ENCODE measurements at regions not wholly inside any gene's neighbourhood (a gene's known extent, or its start where the extent isn't known, plus 50 kb on each side); places are given as distances from the start of the nearest gene placed in this dataset.
"Not testable (repeated sequence)": the region's sequence is repeated elsewhere in the genome, so short reads cannot be mapped to it uniquely, and the experiment has no call there.

DNA sequence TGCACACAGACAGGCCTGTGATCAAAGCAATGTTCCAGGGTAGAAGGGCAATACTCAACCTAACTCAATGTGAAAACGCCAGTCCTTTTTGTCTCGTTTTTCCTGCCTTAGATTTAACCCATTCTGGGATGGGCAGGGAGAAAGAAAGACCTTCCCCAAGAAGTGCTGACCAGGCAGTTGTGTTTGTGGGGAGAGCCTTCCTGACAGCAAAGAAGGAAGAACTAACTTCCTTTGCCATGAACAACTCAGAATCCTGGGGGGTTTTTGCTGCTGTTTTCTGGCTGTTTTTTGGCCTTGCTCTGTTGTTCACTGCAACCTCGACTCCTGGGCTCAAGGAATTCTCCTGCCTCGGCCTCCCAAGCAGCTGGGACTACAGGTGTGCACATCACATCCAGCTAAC is 112.0 kb upstream of the RAB4A start:
- no peak for DNase-seq

DNA sequence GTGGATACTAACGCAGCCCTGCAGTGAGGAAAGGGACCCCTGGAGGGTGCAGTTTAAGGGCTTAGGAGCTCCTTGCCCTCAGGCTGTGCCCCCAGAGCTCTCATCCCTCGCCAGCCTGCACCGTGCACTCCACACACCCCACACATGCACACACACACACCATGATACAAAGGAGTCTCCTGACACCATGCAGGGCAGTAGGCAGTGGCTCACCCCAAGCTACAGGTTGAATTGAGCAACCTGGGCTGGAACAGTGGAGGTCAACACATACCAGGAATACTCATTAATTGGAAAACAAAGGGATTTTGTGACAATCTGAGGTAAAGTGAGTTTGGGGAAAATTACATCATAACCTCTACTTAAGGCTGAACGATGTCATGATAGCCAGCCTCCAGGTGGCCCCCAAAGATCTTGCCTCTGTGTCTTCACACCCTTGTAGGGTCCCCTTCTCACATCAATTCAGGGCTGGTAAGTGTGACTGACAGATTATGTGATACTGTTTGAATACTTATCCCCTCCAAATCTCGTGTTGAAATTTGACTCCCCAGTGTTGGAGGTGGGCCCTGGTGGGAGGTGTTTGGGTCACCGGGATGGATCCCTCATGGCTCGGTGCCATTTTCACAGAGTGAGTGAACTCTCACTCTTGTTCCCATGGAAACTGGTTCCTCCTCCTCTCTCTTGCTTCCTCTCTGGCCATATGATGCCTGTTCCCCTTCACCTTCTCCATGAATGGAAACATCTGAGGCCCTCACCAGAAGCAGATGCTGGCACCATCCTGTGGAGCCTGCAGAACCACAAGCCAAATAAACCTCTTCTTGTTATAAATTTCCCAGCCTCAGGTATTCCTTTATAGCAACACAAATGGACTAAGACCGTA is 111.0 kb upstream of the RAB4A start:
- DNase-seq, result no peak

DNA sequence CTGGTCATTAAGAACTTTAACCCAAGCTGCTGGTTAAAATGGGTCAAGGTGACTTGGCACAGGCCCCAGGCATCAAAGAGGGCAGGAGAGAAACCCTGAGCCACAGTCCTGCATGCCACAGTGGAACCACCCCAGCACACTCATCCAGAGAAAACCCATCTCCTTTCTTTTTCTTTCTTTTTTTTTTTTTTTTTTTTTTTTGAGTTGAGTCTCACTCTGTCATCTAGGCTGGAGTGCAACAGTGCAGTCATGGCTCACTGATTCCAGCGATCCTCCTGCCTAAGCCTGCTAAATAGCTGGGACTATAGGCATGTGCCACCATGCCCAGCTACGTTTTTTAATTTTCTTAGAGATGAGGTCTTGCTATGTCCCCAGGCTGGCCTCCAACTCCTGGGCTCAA is 109.2 kb upstream of the RAB4A start:
- no peak for DNase-seq

DNA sequence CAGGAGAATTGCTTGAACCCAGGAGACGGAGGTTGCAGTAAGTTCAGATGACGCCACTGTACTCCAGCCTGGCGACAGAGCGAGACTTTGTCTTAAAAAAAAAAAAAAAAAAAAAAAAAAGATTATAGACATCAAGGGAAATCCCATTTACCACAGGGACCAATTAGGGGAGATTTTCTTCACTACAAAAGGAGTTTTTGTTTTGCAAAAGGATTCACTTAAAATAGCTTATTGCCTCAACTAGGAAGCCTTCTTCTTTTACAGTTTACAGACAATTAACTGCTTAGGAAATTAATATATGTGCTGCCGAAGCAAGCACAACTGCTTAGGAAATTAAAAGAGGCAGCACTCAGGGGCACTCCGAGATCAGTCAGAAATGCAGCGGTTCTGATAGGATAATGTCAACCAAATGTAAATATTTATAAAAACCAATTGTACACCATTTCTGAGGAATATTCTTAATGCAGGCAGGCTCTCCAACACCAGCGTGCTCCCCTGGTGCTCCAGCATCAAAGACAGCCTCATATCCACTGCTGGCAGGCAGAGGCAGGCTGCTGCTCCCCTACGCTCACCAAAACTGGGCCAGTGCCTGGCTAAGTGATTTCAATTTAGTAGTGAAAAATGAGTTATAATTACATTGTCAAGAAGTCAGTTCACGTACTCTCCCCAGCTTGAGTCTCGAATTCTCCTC is 107.9 kb upstream of the RAB4A start:
- DNase-seq, result no peak

DNA sequence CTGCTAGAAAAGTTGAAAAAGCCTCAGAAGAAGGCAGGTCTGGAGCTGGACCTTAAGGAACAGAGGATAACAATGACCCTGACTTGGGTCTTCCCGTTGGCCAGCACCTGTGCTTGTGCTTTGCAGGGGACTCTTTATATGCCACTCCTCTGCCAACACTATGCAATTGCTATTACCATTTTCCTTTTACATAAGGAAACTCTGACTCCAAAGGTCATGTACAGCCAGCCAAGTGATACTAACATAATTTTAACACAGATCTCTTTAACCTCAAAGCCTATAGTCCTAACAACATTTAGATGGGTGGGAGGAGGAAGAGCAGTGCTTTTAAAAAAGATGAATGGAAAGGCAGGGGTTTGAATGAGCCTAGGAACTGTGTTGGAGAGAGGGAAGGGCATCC is 106.6 kb upstream of the RAB4A start:
- no peak for DNase-seq

DNA sequence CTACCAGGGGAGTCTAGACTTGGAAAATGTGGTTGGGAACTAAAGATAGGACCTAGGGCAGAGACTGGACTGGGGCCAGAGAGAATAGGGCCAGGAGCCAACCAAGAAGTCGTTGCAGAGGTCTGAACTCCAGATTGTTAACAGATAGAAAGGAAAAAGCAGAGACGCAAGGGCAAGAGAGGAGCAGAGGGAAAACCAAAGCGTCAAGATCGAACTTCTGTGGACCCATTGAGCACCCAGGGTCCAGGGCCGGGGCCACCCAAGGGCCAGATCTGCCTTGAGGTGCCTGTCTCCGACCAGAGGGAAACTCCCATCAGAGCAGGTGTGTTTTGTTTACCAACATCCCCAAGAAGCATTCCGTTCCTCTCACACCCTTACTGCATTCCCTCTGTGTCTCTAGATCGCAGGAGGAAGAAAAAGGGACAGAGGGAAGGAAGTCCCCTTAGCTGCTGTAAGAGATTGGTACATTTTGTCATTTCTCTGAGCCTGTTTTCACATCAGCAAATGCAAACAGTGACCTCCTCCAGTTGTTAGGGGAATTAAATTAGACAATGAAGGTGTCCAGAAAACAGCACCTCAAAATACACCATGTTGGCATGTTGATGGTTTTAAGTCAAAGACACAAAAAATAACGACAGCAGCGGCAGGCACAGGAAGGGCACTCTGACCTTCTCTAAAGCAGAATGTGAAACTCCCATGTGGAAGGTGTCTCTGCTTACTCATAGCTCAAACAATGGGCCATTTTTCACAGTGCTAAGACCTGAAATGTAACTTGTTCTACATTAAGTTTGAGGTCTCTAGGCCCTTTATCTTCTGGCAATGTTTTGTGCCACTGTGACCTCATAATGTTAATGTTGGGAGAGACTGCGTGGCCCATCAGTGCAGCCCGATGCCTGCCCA is 105.8 kb upstream of the RAB4A start:
- no peak for DNase-seq

DNA sequence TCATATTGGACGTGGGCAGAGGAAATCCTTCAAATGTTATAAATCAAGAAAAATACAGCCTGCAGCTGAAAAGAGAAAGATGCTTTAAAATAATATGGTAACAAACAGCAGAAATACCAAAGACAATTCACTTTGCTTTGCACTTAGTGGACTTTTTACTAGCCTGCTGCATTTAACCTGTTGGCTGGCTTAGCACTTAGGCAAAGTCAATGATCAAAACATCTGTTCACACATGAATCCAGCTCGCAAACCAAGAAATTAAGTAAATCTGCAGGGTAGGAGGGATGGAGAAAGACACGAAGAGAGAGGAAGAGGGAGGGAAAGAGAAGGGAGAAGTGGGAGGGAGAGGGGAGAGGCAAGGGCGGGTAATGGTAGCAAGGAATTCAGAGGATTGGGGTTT is 103.6 kb upstream of the RAB4A start:
- DNase-seq, result no peak

DNA sequence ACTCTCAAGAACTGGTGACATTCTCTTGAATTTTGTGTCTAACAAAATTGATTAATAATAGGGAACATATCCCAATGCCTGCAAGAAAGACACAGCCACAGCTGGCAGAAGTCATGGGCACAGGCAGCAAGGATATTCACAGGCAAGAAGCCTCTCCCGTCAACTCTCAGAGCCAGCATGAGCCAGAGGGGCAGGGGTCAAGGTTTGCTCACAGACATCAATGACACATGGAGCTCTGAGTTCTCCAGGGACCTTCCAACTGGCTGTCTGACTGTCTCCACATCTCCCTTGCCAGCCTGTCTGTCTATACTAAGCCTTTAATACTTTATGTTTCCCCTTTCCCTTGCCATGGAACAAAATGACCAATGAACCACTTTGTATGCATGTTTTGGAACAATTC is 101.5 kb upstream of the RAB4A start:
- DNase-seq, result no peak

DNA sequence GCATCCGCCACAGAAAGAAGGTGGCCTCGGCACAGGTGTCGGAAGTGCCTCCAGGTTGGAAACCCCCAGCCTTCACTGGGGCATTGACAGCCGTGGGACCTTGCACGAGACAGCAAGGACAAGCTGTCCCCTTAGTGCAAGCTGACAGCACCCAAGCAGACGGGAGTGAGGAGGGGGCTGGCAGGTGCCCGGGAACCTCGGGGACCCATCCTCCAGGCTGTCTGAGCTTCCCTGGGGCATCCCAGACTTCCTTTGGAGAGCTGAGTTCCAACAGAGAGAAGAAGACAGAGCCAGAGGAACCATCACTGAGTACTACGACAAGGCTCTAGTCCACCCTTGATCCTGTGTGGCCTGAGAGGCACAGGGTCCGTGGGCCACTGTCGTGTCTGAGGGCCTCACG is 100.6 kb upstream of the RAB4A start:
- no peak for DNase-seq

DNA sequence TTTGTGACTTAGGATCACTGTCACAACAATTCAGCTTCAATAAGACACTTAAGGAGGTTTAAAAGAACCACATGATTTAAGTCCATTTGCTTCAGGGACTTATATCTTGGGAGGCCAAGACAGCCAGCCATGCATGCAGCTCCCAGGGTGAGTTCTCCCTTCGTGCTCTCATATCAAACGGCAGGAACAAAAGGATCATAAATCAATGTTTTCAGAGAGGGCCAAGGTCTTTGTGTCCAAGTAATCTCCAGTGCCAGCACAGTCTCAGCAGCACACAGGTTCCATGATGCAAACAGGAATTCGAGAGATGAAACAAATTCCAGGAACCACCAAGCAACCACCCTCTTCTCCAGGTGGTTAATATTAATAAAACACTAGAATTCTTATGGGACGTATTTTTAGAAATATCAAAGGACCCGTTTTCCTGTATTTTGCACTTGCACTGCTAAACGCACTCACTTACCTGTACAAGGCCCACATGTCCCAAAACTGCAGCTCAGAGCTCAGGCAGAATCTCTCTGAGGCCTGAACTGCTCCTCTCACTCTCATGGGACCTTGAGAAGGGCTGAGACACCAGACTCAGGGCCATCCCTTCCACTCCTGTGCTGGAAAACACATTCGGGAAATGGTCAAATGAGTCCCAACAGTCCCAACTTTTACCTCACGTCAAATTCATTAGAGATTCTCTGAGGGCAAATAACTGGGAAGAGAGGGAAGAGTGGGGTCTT is 100.0 kb upstream of the RAB4A start:
- DNase-seq, result no peak

DNA sequence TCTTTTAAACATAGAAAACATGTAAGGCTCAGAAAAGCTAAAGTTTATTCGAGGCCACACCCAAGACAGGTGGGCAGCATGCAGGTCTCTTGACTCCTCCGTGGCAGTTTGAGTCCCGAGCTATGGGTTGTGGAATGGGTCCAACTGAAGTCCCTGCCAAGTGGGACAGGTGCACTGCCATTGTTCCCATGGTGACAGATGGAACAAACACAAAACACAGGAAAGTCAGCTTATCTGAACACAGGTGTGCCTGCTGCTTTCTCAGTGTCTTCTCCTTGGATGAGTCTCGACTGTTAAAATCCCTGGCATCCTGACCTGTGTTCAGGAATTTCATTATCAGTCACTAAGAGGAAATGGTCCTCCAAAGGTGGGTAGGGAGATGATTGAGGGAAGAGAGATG is 99.0 kb upstream of the RAB4A start:
- no peak for DNase-seq

DNA sequence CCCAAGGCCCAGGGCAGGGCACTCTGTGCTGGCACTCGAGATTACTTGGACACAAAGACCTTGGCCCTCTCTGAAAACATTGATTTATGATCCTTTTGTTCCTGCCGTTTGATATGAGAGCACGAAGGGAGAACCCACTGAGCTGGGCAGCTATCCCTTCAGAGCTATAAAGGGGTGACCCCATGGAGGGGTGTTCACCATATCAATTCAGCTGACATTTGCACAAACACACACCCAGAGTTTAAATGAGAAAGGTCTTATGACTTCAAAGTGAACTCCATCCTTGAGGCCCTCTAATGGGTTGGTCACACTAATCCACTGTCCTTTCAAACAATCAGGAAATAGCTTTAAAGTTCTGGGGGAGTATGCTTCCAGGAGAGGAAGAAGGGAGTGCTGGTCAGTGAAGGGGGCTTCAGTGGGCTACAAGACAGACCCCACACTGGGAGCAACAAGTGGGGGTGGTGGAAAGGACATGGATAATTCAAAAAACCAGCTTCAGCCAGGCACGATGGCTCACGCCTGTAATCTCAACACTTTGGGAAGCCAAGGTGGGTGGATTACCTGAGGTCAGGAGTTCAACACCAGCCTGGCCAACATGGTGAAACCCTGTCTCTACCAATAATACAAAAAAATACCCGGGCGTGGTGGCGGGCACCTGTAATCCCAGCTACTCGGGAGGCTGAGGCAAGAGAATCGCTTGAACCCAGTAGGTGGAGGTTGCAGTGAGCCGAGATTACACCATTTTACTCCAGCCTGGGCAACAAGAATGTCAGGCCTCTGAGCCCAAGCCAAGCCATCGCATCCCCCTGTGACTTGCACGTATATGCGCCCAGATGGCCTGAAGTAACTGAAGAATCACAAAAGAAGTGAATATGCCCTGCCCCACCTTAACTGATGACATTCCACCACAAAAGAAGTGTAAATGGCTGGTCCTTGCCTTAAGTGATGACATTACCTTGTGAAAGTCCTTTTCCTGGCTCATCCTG is 97.1 kb upstream of the RAB4A start:
- DNase-seq, result not testable (repeated sequence)

DNA sequence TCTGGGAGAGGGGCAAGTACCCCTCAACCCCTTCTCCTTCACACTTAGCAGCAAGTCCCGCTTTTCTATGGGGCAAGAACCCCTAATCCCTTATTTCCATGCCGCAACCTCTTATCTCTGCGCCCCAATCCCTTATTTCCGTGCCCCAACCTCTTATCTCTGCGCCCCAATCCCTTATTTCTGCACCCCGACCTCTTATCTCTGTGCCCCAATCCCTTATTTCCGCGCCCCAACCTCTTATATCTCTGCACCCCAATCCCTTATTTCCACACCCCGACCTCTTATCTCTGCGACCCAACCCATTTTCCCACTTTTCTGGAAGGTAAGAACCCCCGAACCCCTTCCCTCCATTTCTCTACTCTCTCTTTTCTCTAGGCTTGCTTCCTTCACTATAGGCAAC is 95.6 kb upstream of the RAB4A start:
- DNase-seq, result not testable (repeated sequence)

DNA sequence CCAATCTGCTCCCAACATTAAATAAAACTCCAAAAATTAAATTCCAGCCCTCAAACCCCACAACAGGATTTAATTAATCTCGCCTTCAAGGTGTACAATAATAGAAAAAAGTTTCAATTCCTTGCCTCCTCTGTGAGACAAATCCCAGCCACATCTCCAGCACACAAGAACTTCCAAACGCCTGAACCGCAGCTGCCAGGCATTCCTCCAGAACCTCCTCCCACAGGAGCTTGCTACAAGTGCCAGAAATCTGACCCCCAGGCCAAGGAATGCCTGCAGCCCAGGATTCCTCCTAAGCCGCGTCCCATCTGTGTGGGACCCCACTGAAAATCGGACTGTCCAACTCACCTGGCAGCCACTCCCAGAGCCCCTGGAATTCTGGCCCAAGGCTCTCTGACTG is 94.5 kb upstream of the RAB4A start:
- DNase-seq, result not testable (repeated sequence)

DNA sequence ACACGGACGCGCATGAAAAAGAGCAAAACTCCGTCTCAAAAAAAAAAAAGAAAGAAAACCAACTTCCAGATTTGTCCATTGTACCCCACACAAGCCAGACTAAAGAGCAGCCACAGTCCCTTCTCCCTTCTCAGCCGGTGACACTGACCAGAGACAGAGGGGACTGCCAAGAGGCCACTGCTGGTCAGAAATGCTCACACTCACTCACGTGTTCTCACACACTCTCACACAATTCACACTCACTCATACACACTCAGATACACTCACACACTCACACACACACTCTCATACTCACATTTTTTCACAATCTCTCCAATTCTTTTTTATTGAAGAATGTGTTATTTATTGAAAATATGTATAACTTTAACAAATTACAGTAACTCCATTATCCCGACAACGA is 90.8 kb upstream of the RAB4A start:
- no peak for DNase-seq

DNA sequence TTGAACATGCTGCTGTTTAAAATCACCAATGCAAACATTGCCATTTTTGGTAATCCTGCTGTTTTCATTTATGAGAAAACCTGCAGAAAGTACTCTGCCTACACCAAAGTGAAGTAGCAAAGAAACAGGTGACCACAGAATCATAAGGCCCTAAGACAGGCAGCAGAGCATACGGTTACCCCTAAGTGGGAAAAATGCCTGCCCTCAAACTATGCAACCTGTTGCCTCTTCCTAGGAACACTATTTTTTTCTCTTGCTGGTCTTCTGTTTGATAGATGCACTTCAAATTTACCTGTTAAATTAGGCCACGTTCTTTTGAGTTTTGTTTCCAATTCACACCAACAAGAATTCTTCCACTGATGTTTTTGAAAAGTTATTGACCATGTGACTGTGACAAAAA is 89.5 kb upstream of the RAB4A start:
- no peak for DNase-seq

DNA sequence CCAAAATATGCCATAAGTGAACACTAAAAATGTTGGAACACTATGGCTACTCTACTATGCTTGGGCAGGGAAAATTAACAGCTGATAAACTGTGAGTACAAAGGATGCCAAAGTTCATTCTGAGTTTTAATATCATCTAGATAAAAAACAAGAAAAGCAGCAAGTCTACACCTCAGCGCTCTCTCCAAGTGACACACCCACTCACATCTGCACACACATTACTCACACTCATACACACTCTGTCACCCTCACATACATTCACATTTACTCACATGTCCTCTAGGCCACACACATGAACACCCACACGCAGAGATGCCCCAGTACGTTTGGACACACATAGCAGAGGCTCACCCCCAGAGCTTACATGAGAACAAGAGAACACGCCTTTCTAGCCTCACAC is 87.3 kb upstream of the RAB4A start:
- no peak for DNase-seq

DNA sequence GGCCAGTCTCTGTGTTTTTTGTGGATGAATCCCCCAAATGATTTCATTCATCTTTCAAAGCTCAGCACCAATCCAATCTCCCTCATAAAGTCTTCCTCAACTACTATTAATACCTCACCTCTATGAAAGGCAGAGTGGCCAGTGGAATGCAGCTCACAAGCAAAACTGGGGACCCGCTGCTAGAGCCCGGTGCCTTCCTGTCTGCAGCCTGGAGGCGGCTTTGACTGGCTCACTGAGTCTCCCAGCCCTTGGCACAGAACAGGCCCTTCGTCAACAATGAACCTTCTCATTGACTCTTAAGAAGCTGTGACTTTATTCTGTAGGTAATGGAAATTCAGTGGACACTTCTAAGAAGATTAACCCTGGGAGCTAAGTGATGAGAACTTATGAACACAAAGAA is 86.8 kb upstream of the RAB4A start:
- no peak for DNase-seq

DNA sequence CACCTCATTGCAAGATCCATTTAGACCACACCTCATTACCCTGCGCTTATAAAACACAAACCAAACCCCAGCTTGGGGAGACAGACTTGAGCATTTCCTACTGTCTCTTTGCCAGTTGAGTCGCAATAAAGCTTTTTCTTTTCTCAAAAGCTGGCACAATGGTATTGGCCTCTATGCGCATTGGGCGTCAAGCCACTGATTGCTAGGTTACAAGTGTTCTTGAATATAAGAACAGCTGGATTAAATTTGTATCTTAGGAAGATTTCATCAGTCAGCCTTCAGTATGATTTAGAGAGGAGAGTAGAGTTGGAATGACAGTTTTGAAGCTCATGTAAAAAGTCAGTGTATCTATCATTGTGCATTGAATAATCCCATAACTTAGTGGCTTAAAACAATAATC is 84.9 kb upstream of the RAB4A start:
- DNase-seq, result no peak

DNA sequence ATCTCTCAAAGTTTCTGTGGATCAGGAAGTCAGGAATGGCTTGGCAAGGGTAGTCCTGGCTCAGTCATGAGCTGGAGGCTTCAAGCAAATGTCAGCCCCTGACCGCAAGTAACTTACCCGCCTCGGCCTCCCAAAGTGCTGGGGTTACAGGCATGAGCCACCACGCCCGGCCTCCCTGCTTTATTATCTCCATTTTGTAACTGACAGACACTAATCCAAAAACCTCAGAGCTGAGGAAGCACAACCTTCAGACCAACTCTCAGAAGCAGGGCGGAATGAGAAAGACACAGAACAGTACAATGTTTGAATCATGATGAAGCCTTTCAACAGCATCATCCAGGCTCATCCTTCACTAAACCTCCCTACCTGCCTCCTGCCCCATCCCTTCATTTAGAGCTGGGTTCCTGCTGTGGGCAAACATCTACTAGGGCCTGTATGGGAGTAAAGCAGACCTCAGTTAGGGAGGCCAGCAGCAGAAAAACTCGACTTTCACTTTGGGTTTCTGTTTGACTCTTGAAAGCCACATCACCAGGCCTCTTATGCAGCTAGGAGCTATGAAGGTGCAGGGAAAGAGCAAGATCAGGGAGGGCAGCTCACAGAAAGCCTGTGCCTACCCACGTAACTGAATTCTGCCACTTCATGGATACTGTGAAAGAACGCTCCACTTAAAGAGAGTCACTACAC is 84.4 kb upstream of the RAB4A start:
- no peak for DNase-seq
